NCI-H128 (cell line): ENCODE measurements at regions not wholly inside any gene's neighbourhood (a gene's known extent, or its start where the extent isn't known, plus 50 kb on each side); places are given as distances from the start of the nearest gene placed in this dataset.

Experiments used
- DNase-seq: peaks from one replicate; lab custom pipeline; 2025; ENCODE audit not compliant: unreplicated experiment; lab: John Stamatoyannopoulos, UW

DNA sequence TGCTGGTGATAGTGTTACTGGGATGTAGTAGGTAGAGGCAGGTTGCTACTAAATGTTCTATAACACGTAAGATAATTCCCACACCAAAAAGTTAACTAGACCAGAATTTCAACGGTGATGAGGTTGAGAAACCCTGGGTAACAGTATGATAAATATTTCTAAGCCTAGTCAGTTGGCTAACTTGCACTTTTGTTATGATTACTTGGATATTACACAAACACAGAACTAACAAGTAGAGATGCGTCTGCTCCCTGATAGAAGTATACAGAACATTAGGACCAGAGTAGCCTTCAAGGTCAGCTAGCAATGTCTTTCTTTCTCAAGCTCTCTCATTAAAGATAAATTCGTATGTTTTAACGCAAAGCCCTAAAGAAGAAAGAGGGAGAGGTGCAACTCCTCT is 86.2 kb upstream of the FZD8 start:
- DNase-seq = no peak

DNA sequence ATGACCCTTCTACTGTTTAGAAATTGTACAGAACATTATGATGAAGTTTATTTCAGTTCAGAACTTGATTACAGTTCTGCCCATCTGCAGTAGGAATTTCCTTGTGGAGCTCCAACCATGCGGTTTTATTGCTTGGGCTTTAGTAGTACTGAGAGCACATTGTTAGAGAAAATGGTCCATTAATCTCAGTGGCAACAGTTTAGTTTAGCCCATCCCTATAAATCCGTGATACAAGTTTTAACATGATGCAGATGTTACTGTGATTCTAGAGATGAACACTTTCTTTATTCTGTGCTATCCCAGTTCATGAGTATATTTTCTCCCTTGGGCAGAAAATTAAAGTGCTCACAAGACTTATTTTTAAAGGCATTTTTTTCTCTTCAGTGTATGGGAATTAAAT is 84.8 kb upstream of the FZD8 start:
- DNase-seq = no peak

DNA sequence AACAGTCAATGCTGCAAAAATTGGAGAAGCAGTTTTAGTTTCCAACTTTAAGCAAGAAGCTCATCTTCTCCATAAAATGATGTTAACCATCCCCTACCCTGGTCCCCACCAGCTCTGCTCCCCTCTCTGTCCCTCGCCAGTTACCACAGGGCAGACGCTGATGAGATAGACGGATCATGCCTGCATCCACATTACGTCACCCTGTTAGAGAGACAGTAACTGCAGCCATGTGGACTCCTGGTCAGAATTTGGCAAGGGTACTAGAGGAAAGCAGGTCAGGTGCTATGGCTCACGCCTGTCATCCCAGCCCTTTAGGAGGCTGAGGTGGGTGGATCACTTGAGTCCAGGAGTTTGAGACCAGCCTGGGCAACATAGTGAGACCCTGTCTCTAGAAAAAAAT is 81.9 kb upstream of the FZD8 start:
- DNase-seq = no peak

GRCh38 chr10:35723059-35723458 is 81.0 kb upstream of the FZD8 start:
- no peak for DNase-seq

- no peak for DNase-seq
These were observed 80.5 kb upstream of the FZD8 start for GRCh38 chr10:35722636-35723035.

GRCh38 chr10:35722226-35722625 is 80.1 kb upstream of the FZD8 start:
- DNase-seq = no peak

DNA sequence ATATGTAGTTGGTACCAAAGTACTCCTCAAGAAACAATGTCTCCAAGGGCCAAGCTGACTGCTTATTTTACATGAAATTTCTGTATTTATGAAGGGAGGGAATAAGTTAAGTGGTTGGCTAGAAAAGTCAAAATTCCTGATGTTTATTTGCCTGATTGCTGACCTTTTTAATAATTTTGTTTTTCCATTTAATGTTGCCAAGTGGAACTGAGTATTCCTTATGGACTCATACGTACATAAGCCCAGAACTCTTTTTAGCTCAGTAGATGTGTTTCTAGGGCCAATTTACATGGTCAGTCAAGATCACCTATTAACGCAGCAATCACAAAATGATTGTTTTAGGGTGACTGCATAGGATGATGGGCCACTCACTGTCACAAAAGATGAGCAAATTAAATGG is 78.3 kb upstream of the FZD8 start:
- no peak for DNase-seq

DNA sequence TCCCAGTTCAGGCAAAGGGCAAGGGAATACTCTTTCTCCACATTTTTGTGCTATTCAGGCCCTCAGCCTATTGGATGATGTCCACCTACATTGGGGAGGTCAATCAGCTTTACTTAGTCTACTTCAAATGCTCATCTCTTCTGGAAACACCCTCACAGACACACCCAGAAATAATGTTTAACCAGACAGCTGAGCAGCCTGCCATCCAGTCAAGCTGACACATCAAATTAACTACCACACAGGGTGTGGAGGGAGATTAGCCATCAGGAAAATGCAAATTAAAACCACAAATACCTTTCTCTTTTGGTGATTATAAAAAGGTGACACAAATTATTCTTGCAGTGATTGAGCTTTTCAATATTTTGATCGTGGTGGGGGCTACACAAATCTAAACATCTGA is 74.7 kb upstream of the FZD8 start:
- DNase-seq = no peak

DNA sequence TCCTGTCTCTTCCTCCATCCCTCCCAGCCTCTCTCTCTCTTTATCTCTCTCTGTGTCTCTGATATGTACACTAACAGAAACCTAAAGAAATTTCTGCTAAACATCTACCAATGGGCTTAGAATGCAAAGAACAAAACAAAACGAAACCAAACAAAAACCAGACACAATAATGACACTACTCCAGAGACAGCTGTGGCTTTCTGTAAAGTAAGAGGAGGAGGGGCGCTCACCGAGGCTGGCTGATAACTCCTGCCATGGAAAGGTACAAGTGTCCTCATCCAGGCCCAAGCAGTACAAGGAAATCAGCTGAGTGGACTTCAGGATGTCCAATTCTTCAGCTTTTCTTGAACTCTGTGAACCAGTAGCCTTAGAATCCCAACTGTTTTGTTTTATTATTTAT is 70.4 kb upstream of the FZD8 start:
- no peak for DNase-seq

GRCh38 chr10:35711615-35712411 is 69.7 kb upstream of the FZD8 start:
- DNase-seq = no peak

DNA sequence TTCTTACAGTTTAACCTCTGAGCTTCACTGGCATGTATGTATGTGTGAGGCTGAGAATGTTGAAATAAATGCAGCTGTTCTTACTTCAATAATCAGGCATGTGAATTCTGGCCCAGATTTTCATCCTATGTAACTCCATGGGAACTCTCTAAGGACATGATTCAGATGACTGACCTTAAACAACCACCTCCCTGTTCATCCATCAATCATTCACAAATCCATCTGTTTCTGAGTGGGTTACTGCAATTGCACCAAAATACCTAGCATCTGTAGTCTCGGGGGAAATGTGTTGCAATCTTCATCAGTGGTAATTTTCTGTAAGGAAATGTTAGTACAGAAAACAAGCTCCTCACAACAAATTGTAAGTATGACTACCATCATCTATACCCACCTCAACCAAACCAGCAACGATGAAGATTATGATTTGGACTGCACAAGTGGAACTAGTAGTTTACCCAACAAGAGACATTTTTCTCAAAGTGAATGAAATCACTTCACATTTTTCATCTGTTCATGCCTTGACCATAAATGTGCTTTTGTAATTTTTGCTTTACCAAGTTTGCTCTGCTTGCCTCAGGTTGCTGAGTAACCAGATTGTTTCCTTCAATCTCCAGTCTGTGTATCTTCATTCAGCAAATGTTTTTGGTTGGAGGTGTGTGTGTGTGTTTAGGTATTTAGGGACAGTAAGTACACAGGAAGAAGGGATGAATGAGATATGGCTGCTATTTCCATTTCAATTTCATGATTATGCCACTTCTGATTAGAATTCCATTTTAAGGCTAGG is 65.7 kb upstream of the FZD8 start:
- DNase-seq = no peak

GRCh38 chr10:35706959-35707358 is 64.9 kb upstream of the FZD8 start:
- no peak for DNase-seq

GRCh38 chr10:35705671-35706070 is 63.6 kb upstream of the FZD8 start:
- DNase-seq = no peak

GRCh38 chr10:35705051-35705450 is 63.0 kb upstream of the FZD8 start:
- DNase-seq = no peak

- no peak for DNase-seq
These were observed 62.3 kb upstream of the FZD8 start for GRCh38 chr10:35704401-35704800.

GRCh38 chr10:35700487-35700882 is 58.4 kb upstream of the FZD8 start:
- no peak for DNase-seq

DNA sequence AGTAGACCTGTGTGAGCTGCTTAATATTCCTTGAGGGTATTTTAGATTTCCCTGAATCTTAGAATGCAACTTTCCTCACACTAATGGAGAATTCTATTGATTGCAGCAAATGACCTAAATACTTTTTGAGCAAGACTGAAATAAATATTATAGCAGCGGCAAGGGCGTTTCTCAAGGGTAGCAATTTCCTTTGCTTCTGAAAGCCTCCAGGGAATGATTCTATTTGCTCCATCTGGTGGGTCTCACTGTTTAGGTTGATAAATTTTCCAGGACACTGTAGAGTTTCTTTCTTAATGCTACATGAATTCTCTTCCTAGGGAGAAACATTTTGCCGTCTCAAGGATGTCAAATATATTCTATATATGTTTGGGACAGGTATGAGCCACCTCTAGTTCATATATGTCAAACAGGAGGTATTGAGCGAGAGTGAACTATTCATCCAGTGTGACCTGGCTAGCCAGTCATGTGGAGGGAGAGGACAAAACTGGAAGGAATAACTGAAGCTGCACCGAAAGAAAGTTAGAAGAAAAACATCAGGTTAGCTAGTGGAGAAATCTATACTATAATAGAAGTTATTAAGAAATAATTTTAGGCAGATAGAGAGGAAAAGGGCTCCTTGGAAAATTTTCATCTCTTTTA is 57.9 kb upstream of the FZD8 start:
- DNase-seq = no peak

- no peak for DNase-seq
These were observed 54.5 kb upstream of the FZD8 start for GRCh38 chr10:35696392-35697287.

DNA sequence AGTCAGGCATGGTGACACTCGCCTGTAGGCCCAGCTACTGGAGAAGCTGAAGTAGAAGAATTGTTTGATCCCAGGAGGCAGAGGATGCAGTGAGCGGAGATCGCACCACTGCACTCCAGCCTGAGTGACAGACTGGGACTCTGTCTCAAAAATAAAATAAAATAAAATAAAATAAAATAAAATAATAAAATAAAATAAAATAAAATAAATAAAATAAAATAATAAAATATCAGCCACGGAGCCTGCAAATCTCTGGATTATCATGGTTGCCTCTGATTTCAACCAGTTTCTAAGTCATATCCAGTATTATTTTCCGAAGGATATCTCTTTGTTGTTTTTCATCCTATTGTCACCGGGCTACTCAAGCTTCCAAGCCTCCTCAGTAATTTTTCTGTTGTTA is 51.7 kb upstream of the FZD8 start:
- DNase-seq = no peak
